ELF-1 (cell line): ENCODE measurements at regions not wholly inside any gene's neighbourhood (a gene's known extent, or its start where the extent isn't known, plus 50 kb on each side); places are given as distances from the start of the nearest gene placed in this dataset.
"Not testable (repeated sequence)": the region's sequence is repeated elsewhere in the genome, so short reads cannot be mapped to it uniquely, and the experiment has no call there.

Source experiments
- DNase-seq: peaks from one replicate; pipeline ENCODE4 v3.0.0-alpha.2; 2016; ENCODE audit warnings: low read depth, low spot score

DNA sequence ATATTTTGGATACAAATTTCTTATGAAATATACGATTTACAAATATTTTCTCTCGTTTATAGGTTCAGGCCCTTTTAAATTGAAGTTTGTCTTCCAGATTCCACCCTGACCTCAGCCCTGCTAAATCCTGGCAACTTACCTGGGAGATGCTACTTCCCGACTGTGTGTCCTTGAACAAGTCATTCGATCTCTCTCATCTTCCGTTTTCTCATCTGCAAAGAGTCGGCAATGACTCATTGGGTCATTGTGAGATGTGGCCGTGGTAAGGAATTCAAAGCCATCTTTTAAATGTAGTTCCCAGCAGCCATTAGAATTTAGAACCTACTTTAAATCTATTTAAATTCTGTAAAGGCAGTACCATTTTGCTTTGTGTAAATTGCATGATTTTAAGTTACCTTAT lies 72.5 kb downstream of the LHX2 start:
- DNase-seq: no peak

DNA sequence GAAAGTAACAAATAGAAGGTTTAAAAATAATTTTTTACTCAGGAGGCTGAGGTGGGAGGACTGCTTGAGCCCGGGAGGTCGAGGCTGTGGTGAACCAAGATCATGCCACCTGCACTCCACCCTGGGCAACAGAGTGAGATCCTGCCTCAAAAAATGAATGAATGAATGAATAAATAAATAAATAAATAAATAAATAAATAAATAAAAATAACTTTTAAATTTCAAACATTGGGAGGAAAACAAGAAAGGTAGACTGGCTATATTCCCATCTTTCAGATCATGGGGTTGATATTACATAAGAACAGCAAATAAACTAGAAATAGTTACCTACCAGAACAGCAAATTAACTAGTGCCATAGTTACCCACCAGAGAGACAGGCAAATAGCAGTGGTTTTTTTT lies 75.7 kb downstream of the LHX2 start:
- no peak for DNase-seq

DNA sequence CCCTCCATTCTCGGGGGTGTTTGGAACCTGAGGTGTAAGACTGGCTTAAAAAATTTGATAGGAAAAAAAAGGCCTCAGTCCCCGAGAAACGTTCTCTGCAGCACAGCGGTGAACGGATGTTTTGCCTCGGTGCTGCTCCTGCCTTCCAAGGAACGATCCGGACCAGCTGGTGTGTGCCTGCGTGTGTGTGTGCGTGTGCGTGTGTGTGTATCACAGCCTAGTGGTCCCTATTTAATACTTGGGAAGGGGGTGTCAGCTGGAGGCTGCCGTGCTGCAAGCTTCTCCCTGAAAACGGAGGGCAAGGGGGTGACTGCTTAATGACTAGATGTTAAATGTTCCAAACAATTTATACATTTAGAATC lies 76.9 kb downstream of the LHX2 start:
- no peak for DNase-seq

DNA sequence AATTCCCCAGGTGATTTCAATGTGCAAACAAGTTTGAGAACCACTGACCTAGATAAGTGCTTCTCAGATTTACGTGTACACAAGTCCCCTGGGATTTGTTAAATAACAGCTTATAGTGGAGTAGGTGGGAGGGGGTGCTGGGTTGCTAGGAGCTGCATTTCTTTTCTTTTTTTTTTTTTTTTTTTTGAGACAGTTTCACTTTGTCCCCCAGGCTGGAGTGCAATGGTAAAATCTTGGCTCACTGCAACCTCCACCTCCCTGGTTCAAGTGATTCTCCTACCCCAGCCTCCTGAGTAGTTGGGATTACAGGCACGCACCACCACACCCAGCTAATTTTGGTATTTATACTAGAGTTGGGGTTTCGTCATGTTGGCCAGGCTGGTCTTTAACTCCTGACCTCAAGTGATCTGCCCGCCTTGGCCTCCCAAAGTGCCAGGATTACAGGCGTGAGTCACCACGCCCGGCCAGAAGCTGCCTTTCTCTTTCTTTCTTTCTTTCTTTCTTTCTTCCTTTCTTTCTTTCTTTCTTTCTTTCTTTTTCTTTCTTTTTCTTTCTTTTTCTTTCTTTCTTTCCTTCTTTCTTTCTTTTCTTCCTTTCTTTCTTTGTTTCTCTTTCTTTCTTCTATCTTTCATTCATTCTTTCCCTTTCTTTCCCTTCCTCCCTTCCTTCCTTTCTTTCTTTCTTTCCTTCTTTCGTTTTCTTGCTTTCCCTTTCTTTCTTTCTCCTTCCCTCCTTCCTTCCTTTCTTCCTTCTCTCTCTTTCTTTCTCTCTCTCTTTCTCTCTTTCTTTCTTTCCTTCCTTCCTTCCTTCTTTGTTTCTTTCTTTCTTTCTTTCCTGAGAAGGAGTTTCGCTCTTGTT lies 78.3 kb downstream of the LHX2 start:
- DNase-seq: not testable (repeated sequence)

DNA sequence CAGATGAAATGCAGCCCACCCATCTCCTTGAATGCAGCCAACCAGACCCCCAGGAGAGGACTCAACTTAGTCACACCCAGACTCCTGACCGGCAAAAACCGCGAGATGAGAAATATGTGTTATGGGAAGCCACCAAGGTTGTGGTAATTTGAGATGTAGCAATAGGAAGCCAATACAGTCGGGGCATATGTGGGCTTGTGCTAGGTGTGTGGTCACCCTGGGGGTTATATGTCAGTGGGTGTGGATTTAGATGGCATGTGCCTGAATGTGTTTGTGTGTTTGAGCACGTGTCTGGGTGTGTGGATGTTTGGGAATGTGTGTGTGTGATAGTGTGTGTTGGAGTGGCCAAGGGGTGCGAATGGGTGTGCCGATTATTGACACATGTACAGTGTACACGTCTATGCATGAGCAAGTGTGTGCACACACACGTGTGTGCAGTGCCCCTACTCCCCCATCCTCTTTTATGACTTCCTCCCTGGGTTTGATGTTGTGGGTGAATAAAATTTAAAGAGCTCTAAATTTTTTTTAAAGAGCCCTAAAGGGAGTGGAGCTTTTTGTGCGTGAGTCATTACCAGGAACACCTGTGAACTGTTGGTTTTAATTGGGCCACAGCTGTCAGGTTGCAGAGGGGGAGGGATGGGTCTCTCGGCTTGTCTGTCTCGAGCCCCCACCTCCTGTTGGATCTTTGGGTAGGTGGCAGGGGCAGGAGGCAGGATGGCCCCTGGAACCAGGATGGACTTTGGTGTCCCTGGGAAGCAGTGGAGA lies 86.8 kb downstream of the LHX2 start:
- DNase-seq: no peak

DNA sequence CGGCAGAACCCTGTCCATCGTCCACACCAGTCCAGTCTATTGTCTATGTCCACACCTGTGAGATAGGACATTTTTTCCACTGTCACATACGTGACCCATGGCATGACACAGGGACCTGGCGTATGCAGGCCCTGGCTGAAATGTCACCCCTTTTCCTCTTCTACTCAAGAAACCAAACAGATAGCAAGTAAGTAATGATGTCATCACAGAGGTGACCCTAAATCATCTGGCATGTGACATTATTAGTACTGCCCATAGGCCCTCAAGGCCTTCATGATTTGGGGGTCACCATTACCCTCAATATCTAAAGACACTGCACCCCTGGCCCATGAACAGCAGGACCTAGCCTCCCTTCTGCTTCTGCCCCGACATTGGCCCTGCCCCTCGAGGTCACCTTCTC lies 88.3 kb downstream of the LHX2 start:
- no peak for DNase-seq

DNA sequence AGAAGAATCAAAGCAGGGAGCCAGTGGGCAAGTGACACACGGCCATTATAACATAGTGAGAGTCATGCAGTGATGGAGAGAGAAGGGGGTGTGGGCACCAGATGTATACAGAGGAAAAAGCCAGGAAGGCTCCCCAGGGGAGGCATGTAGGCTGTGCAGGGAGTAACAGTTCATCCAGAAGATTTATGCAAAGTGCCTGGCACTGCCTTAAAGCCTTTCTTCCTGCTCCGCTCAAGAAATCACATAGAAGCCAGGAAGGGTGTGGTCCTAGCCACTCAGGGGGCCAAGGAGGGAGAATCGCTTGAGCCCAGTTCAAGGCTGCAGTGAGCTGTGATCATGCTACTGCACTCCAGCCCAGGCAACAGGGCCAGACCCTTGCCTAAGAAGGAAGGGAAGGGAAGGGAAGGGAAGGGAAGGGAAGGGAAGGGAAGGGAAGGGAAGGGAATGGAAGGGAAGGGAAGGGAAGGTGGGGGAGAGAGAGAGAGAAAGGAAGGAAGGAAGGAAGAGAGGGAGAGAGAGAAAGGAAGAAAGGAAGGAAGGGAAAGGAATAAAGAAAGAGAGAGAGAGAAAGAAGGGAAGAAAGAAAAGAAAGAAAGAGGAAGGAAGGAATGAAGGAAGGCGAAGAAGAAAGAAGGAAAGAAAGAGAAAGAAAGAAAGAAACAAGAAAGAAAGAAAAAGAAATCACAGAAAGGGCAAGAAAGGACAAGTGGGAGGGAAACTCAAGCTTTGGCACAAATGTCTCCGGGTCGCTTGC lies 89.8 kb downstream of the LHX2 start:
- DNase-seq: no peak

DNA sequence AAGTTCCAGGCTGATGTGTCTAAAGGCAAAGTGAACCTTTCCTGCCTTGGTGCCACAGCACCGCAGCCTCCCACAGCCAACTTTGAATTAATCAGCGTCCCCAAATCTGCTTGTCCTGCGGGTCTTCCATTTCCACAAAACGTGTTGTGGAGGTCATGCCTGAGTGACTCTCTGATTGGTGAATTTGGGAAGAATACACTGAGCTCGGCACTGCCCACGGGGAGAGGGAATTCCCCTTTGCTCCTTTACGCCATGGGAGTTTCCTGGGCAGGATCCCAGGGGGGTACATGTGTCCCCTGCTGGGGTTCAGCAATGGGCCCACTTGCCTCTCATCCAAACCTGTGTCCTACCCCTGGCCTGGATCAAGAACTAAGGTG lies 90.4 kb downstream of the LHX2 start:
- DNase-seq: no peak

DNA sequence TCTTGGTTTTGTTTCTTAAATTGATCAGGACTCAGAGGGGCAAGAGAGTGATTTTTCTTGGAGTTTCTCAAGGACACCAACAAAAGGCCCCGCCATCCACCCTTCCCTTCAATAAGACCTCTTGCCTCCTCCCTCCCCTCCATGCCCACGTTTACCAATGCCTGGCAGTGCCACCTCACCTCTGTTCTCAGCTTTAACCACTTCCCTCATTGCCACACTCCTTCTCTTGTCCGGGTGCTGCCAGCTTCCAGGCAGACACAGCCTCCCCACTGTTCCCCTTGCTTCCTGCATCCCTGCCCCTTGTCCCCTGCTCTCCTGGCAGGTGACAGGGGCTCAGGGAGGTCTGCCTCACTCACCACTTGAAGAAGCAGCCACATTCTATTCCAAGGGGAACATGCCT lies 90.8 kb downstream of the LHX2 start:
- DNase-seq: no peak

DNA sequence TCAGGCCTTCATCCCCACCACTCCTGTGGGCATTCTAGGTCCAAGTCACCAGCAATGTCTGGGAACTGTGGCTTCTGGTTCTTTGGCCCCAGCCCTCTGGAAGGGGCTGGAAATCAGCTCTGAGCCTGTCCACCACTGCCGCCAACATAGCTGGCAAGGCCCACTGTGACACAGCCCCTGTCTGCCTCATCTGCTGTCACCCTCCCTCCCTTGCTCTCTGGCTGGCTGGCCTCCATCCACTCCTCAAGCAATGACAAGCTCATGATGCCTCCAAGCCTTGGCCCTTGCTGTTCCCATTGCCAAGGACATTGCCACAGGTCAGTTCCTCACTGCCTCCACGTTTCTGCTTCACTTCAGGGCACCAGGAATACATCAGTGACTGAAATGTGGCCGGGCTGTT lies 93.7 kb downstream of the LHX2 start:
- DNase-seq: no peak

DNA sequence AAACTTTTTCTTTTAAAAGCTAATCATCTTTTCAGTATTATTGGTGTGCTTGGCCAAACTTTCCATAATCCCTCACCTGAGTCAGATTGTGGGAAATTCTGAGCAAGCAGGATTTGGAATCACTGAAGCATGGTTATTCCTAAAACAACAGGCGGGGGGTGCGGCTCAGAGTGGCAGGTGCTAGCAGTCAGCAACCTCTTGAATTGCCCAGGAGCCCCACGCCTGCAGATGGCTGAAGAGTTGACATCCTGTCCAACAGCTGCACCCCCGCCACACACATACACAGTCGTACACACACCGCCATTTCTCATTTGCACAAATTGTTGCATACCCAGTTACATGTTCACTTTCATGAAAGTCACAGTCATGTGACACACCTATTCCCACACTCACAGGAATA lies 96.6 kb downstream of the LHX2 start:
- DNase-seq: no peak

DNA sequence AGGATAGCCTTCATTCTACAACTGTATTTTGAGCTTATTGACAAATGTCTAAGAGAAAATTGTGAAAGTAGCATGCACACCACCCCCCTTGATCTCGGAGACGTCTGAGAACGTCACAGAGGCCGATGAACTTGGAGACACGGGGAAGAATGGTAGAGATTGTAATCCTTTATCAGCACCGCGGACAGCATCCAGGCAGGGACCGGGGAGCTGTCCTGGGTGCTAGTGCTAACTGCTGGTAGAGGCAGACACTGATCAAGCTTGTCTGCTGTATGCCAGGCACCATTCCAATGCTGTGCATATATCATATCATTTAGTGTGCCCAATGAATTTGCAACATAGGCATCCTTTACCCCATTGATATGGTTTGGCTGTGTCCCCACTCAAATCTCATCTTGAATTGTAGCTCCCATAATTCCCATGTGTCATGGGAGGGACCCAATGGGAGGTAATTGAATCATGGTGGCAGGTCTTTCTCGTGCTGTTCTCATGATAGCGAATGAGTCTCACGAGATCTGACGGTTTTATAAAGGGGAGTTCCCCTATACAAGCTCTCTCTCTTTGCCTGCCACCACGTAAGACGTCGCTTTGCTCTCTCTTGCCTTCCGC lies 98.8 kb downstream of the LHX2 start:
- peak; percentile 81 for DNase-seq

DNA sequence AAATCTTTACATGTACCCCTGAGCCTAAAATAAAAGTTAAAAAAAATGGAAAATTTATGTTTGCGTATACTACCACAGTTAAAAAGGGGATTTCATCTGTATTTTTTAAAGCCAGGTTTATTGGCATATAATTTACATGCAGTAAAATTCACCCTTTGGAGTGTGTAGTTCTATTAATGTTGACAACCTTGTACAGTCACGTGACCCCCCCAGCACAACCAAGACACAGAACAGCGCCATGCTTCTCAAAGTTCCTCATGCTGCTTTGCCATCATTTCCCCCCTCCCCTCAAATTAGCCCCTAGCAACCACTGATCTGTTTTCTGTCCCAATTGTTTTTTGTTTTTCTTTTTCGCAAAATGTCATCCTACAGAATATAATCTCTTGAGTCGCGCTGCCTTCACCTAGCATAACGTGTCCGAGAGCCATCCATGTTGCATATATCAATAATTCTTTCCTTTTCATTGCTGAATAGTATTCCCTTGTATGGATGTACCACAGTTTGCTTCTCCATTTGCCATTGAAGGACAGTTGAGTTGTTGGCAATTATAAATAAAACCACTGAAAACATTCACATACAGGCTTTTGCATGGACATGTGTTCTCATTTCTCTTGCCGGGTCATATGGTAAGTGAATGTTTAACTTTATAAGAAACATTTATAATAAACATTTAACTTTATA lies 105.3 kb downstream of the LHX2 start:
- DNase-seq: no peak

DNA sequence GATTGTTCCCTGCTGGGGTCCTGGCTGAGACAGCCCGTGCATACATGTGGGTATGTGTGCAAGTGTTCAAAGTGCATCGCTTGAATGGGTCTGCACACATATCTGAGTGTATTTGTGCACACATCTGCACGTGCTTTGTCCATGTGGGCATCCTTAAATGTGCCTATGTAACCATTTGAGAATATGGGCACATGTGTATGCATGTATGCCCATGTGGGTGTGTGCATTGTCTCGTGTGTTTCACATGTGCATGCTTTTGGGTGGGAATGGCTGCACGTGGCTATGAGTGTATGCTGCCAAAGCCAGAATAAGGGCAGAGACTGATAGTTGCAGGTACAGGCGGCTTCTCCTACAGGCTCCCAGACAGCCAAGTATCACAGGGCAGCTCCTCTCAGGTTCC lies 107.3 kb downstream of the LHX2 start:
- no peak for DNase-seq

DNA sequence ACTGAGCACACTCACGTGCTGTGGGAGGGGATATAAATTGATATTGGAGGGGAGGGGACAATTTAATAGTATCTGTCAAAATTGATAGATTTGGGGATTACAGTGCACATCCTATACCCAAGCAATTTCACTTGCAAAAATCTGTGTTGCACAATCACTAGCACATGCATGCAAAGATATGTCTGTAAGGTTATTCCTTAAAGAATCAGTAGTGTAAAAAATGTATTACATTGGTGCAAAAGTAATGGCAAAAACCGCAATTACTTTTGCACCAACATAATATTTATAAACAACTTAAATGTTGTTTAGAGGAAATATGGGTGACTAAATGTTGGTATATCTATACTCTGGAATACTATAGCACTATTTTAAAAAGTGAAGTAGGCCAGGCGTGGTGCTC lies 108.7 kb downstream of the LHX2 start:
- DNase-seq: no peak

DNA sequence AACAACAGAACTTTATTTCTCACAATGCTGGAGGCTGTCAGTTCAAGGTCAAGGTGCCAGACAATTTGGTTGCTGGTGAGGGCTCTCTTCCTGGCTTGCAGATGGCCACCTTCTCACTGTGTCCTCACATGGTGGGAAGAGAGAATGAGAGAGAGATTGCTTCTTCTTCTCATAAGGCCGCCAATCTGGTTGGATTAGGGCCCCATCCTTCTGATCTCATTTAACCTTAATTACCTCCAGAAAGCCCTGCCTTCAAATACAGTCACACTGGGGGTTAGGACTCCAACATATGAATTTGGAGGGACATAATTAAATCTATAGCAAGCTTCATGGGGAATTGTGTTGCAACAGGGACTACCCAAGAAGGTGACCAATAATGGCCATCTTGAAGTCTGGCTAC lies 110.2 kb downstream of the LHX2 start:
- no peak for DNase-seq

DNA sequence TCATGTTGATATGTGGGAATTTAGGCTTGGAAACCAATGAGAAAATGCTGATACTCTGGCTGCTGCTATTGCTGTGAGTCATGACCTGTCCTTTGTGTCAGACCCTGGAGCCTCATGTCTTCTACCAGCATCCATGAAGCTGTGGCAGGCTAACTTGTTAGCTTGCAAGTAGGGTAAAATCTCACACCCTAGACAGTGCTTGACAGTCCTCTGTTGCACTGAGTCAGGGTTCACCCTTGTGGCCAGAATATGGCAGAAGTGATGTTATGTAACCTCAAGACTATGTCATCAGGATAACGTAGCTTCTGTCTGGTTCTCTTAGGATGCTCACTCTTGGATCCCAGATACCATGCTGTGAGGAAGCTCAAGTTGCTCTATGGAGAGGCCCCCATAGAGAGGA lies 110.8 kb downstream of the LHX2 start:
- no peak for DNase-seq

DNA sequence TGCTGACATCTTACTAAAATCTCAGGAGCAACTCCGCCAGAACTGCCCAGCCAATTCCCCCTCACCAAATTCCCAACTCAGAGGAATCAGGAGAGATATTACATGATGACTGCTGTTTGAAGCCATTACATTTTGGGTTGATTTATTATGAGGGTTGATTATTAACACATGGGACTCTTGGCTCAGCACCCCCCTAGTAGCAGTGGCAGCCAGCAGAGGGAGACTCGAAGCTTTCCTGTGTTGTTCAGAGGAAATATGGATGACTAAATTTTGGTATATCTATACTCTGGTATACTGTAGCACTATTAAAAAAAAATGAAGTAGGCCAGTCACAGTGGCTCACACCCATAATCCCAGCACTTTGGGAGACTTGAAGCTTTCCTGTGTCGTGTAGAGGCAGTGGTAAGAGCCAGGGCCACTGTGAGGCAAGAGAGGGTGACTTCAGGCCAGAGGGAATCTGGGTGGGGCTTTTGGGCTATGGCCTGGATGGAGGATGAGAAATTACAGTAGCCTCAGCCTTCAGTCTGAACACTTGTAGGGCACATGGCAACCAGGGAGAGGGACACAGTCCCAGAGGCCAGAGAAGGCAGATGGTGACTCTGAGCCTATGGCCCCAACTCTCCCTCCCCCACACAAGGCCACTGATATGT lies 111.4 kb downstream of the LHX2 start:
- no peak for DNase-seq

DNA sequence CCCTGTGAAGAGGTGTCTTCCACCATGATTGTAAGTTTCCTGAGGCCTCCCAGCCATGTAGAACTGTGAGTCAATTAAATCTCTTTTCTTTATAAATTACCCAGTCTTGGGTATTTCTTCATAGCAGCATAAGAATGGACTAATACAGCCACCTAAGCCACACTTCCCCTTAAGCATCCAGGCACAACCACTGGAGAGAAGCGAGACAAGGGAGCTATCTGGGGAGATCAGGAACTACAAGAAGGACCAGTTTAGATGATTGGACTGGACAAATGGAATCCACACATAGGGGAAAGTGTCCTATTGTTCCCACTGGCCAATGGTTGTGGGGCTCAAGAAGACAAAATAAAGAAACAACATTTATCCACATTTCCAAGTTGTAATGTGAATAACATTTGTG lies 112.1 kb downstream of the LHX2 start:
- DNase-seq: not testable (repeated sequence)

DNA sequence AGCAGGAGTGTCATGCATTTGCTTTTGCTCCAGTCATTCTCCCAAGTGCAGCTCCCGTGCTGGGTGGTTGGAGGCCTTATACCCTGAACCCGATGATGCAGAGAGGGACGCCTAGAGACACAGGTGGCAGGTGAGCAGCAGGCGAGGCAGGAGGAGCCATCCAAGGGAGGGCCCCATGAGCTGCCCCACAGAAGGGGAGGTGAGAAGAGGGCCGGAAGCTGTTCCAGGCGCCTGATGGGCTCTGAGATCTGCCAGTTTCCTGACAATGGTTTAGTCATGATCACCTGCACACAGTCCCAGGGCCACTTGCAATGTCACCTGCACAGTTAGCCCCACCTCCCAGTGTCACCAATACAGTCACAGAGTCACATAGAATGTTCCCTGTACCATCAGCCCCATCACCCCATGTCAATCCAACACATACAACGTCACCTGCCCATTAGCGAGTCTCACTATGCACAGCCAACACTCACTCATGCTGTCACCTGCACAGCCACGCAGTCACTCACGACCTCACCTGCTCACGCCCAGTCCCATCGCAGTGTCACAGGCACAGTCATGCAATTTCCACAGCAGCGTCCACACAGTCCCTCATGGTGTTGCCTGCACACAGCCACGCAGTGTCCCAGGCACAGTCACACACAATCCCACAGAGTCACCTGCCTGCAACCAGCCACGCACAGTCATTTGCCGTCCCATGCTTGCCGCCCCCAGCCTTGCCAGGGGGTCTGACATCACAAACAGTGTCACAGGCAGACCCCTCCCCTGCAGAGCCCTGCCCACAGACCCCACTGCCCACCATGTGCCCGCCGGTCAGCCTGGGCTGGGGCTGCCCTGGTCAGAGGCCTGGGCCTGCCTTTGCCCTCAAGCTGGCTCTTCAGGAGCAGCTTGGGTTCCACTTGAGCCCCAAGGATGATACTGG lies 113.4 kb downstream of the LHX2 start:
- DNase-seq: no peak
